H1 (cell line): ENCODE measurements at regions not wholly inside any gene's neighbourhood (a gene's known extent, or its start where the extent isn't known, plus 50 kb on each side); places are given as distances from the start of the nearest gene placed in this dataset.

Experiments used
- CTCF ChIA-PET: fragments of 300-600 bp; sonication (Branson Sonifier 250); formaldehyde crosslinking; loops from one replicate; lab custom pipeline; 2021; ENCODE audit not compliant: partially characterized antibody; lab: Charles Lee
- POLR2A ChIA-PET: fragments of 300-600 bp; sonication (Branson Sonifier 250); formaldehyde crosslinking; loops from one replicate; lab custom pipeline; 2021; ENCODE audit warnings: inconsistent platforms; ENCODE audit not compliant: partially characterized antibody; lab: Charles Lee
- DNase-seq, 2 experiments: peaks; one replicate each; pipeline versions ENCODE4 v3.0.0 to v3.0.0-alpha.2; 2010 to 2022; ENCODE audit warnings: low spot score in 2 of 2, low read depth in 1 of 2, mixed read lengths in 1 of 2
- FAIRE-seq: peaks from 2 replicates; lab custom pipeline; 2011; peaks lifted over from hg19 to GRCh38; lab: Jason Lieb, UNC
- H2AFZ ChIP-seq: 2 replicates; pipeline ENCODE4 v1.8.1; 2012; ENCODE audit warnings: low read length, inconsistent platforms
- H2AK5ac ChIP-seq: 2 replicates; pipeline ENCODE4 v1.6.1; 2013; ENCODE audit warnings: low read depth, low read length
- H2BK120ac ChIP-seq: replicated peaks from 2 replicates; pipeline ENCODE3; 2013; ENCODE audit warnings: low read depth, low read length, inconsistent platforms
- H2BK12ac ChIP-seq: 2 replicates; pipeline ENCODE4 v1.6.1; 2013; ENCODE audit warnings: low read depth, low read length
- H2BK15ac ChIP-seq: 2 replicates; pipeline ENCODE4 v1.6.1; 2013; ENCODE audit warnings: low read length
- H2BK20ac ChIP-seq: 2 replicates; pipeline ENCODE4 v1.6.1; 2013; ENCODE audit warnings: low read length
- H2BK5ac ChIP-seq: 2 replicates; pipeline ENCODE4 v1.6.1; 2013; ENCODE audit warnings: low read depth, low read length
- H3K14ac ChIP-seq: 2 replicates; pipeline ENCODE4 v1.6.1; 2013; ENCODE audit warnings: inconsistent platforms; ENCODE audit not compliant: insufficient read length
- H3K18ac ChIP-seq: 2 replicates; pipeline ENCODE4 v1.6.1; 2013; ENCODE audit warnings: low read length; ENCODE audit errors: extremely low read depth
- H3K23ac ChIP-seq: 2 replicates; pipeline ENCODE4 v1.6.1; 2013; ENCODE audit warnings: inconsistent platforms; ENCODE audit not compliant: insufficient read length
- H3K23me2 ChIP-seq: 2 replicates; pipeline ENCODE4 v1.6.1; 2013; ENCODE audit warnings: low read depth, low read length
- H3K27ac ChIP-seq: 2 replicates; pipeline ENCODE4 v1.6.1; 2011; ENCODE audit warnings: low read depth, low read length, inconsistent platforms
- H3K27me3 ChIP-seq, 4 experiments: replicated peaks in 1 of 4; 1 replicate in 1 of 4; 2 replicates in 3 of 4; pipeline versions ENCODE4 v1.6.1 to v1.8.1; 2011 to 2013; ENCODE audit warnings: low read length in 3 of 4, mild to moderate bottlenecking in 3 of 4, inconsistent platforms in 2 of 4, mixed read lengths in 2 of 4, moderate library complexity in 1 of 4; ENCODE audit not compliant: control insufficient read depth in 3 of 4, insufficient read depth in 3 of 4; ENCODE audit errors: extremely low read depth in 1 of 4
- H3K36me3 ChIP-seq, 4 experiments: 2 replicates each; pipeline versions ENCODE4 v1.6.1 to v1.8.1; 2011 to 2013; ENCODE audit warnings: mild to moderate bottlenecking in 4 of 4, low read length in 3 of 4, moderate library complexity in 2 of 4, control low read depth in 1 of 4, inconsistent platforms in 1 of 4; ENCODE audit not compliant: insufficient read depth in 4 of 4, control insufficient read depth in 2 of 4
- H3K4ac ChIP-seq: replicated peaks from 2 replicates; pipeline ENCODE3; 2013; ENCODE audit warnings: low read length, low read depth, mixed read lengths, inconsistent platforms; ENCODE audit not compliant: insufficient read length
- H3K4me1 ChIP-seq, 4 experiments: replicated peaks in 1 of 4; 1 replicate in 1 of 4; 2 replicates in 3 of 4; pipeline versions ENCODE4 v1.6.1 to v1.8.1; 2011 to 2013; ENCODE audit warnings: low read length in 3 of 4, inconsistent platforms in 2 of 4, mixed read lengths in 1 of 4; ENCODE audit not compliant: insufficient read depth in 4 of 4, control insufficient read depth in 3 of 4
- H3K4me2 ChIP-seq, 2 experiments: 2 replicates each; pipeline versions ENCODE4 v1.6.1 to v1.8.1; 2011 to 2013; ENCODE audit warnings: low read depth in 2 of 2, low read length in 2 of 2, control low read depth in 1 of 2, inconsistent platforms in 1 of 2, mild to moderate bottlenecking in 1 of 2; ENCODE audit not compliant: insufficient read depth in 1 of 2
- H3K4me3 ChIP-seq, 4 experiments: fragments of 200-600, 300-600 bp in 1 of 4; sonication (generic), shearing (Covaris generic), sonication (Bioruptor Twin) in 1 of 4; 2 replicates each; pipeline versions ENCODE4 v1.5.1 to v1.8.1; 2011 to 2016; ENCODE audit warnings: low read length in 4 of 4, low read depth in 3 of 4, control low read depth in 2 of 4, inconsistent platforms in 2 of 4, mild to moderate bottlenecking in 2 of 4, mixed read lengths in 1 of 4, moderate library complexity in 1 of 4; ENCODE audit not compliant: insufficient read depth in 2 of 4; ENCODE audit errors: extremely low read depth in 1 of 4
- H3K56ac ChIP-seq: replicated peaks from 2 replicates; pipeline ENCODE3; 2013; ENCODE audit warnings: low read depth, mild to moderate bottlenecking, mixed read lengths, low read length, inconsistent platforms; ENCODE audit not compliant: insufficient read length
- H3K79me1 ChIP-seq: 2 replicates; pipeline ENCODE4 v1.6.1; 2013; ENCODE audit warnings: low read depth, low read length, control low read depth
- H3K79me2 ChIP-seq, 2 experiments: 2 replicates each; pipeline versions ENCODE4 v1.6.1 to v1.8.1; 2012 to 2013; ENCODE audit warnings: low read length in 2 of 2, mild to moderate bottlenecking in 2 of 2, inconsistent platforms in 1 of 2; ENCODE audit not compliant: insufficient read depth in 2 of 2, control insufficient read depth in 1 of 2
- H3K9ac ChIP-seq, 4 experiments: replicated peaks in 1 of 4; 1 replicate in 1 of 4; 2 replicates in 3 of 4; pipeline versions ENCODE4 v1.6.1 to v1.8.1; 2011 to 2013; ENCODE audit warnings: low read depth in 3 of 4, low read length in 3 of 4, control low read depth in 2 of 4, mild to moderate bottlenecking in 2 of 4, moderate library complexity in 2 of 4, inconsistent platforms in 1 of 4; ENCODE audit errors: extremely low read depth in 1 of 4
- H3K9me3 ChIP-seq, 2 experiments: 2 replicates each; pipeline versions ENCODE4 v1.6.1 to v1.8.1; 2012 to 2013; ENCODE audit warnings: mild to moderate bottlenecking in 2 of 2, moderate library complexity in 2 of 2, control low read depth in 1 of 2, inconsistent platforms in 1 of 2, low read depth in 1 of 2, low read length in 1 of 2, mixed read lengths in 1 of 2; ENCODE audit not compliant: insufficient read depth in 2 of 2
- H4K20me1 ChIP-seq, 2 experiments: replicated peaks in 1 of 2; 2 replicates each; pipeline versions ENCODE3 to v1.8.1; 2011 to 2013; ENCODE audit warnings: inconsistent platforms in 2 of 2, low read length in 2 of 2, mild to moderate bottlenecking in 1 of 2; ENCODE audit not compliant: insufficient read depth in 2 of 2, control insufficient read depth in 1 of 2
- H4K5ac ChIP-seq: 2 replicates; pipeline ENCODE4 v1.6.1; 2013; ENCODE audit warnings: low read length, low read depth, mixed read lengths, inconsistent platforms; ENCODE audit not compliant: insufficient read length
- H4K8ac ChIP-seq: 2 replicates; pipeline ENCODE4 v1.8.0; 2013; ENCODE audit warnings: mild to moderate bottlenecking, moderate library complexity, low read length, inconsistent platforms; ENCODE audit not compliant: insufficient read depth; ENCODE audit errors: extremely low read depth
- H4K91ac ChIP-seq: replicated peaks from 2 replicates; pipeline ENCODE3; 2013; ENCODE audit warnings: low read length, mixed read lengths, inconsistent platforms; ENCODE audit not compliant: insufficient read length
- CREB1 ChIP-seq: IDR thresholded peaks from 2 replicates; pipeline ENCODE4 v1.6.1; 2012; ENCODE audit warnings: inconsistent platforms
- EZH2 ChIP-seq: fragments of 200-600 bp; sonication (generic); IDR thresholded peaks from 2 replicates; pipeline ENCODE4 v1.7.1; 2012; ENCODE audit warnings: low read depth, mild to moderate bottlenecking, moderate library complexity, low read length, inconsistent platforms; ENCODE audit not compliant: severe bottlenecking
- GABPA ChIP-seq: IDR thresholded peaks from 2 replicates; pipeline ENCODE4 v1.6.1; 2011; ENCODE audit warnings: mild to moderate bottlenecking, low read length, moderate library complexity, borderline replicate concordance; ENCODE audit not compliant: insufficient read depth
- HDAC2 ChIP-seq, 2 experiments: fragments of 300-600 bp in 1 of 2; sonication (generic) in 1 of 2; IDR thresholded peaks; 2 replicates each; pipeline ENCODE4 v1.6.1; 2011 to 2012; ENCODE audit warnings: low read depth in 2 of 2, low read length in 2 of 2, mild to moderate bottlenecking in 2 of 2, moderate library complexity in 2 of 2, borderline replicate concordance in 1 of 2, inconsistent platforms in 1 of 2
- KDM5A ChIP-seq: fragments of 200-600 bp; IDR thresholded peaks from 2 replicates; pipeline ENCODE4 v1.7.1; 2012; ENCODE audit warnings: mild to moderate bottlenecking, low read length, inconsistent platforms, mixed read lengths
- RNF2 ChIP-seq: fragments of 200-900, 300-1000 bp; sonication (generic); IDR thresholded peaks from 2 replicates; pipeline ENCODE4 v1.7.1; 2016; ENCODE audit warnings: borderline replicate concordance, low read depth, mild to moderate bottlenecking, antibody characterized with exemption, low read length; ENCODE audit not compliant: poor library complexity, severe bottlenecking; ENCODE audit errors: missing control alignments
- SIN3A ChIP-seq, 2 experiments: IDR thresholded peaks in 1 of 2; conservative IDR thresholded peaks in 1 of 2; 2 replicates each; pipeline ENCODE4 v1.6.1; 2011 to 2012; ENCODE audit warnings: low read length in 2 of 2, improper control_type of control experiment in 1 of 2, low read depth in 1 of 2, mild to moderate bottlenecking in 1 of 2
- SP1 ChIP-seq: IDR thresholded peaks from 2 replicates; pipeline ENCODE4 v1.6.1; 2011; ENCODE audit warnings: low read depth, low read length
- TF ChIP-seq, protein P1 (sequence below): IDR thresholded peaks from 2 replicates; pipeline ENCODE4 v1.6.1; 2011; ENCODE audit warnings: low read depth, mild to moderate bottlenecking, low read length; ENCODE audit not compliant: insufficient read depth
- TF ChIP-seq, protein P2 (sequence below): IDR thresholded peaks from 2 replicates; pipeline ENCODE4 v1.6.1; 2012; ENCODE audit warnings: low read length, inconsistent platforms

DNA sequence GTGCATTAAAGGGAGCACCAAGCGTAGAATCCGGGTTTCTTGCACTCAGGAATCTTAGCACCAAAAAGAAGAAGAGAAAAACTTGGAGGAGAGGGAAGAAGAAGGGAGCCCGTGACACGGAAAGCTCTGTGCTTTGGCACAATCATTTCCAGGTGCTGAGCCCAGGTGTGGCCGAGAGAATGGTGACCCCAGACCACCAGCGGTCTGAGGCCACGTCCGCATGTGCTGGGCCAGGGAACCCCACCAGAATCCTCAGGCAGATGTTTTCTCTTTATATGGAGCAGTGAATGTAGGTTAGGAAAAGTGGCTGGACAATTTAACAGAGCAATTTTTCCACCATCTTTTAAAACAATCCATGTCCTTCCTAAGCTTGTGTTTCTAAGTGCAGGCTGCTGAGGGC, 520.9 kb downstream of the EPHA4 start (continued):
- TF ChIP-seq SP1 (no peak), KDM5A (no peak)

DNA sequence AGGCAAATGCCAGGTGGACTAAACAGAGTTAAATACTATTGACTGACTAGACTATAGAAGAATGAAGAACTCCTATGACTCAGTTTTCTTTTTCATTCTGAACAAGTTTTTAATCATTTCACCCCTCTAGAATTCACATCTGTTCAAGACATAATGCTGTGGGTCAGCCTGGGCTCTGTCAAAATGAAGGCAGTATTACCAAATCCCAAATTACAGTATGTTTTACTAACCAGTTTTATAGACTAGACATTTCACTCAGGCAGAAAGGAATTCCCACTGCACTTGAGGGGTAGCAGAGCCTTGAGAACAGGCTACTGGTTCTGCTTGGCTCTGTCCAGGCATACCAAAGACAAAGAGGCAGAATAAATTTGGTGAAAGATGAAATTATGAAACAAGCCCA, 511.7 kb downstream of the EPHA4 start:
- no peak for FAIRE-seq
- H3K56ac ChIP-seq, result no peak overlapping the region
- TF ChIP-seq EZH2, result no peak
- TF ChIP-seq RNF2, result no peak
- TF ChIP-seq, protein P1, sequence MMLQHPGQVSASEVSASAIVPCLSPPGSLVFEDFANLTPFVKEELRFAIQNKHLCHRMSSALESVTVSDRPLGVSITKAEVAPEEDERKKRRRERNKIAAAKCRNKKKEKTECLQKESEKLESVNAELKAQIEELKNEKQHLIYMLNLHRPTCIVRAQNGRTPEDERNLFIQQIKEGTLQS, result no peak
- TF ChIP-seq SIN3A (conservative IDR thresholded peaks at IDR 0.05 in 1 of 2, IDR thresholded peaks at IDR 0.05 in 1 of 2; ENCODE audit: low read depth in 1 of 2, low read length in 2 of 2), result no peak
- TF ChIP-seq, protein P2, sequence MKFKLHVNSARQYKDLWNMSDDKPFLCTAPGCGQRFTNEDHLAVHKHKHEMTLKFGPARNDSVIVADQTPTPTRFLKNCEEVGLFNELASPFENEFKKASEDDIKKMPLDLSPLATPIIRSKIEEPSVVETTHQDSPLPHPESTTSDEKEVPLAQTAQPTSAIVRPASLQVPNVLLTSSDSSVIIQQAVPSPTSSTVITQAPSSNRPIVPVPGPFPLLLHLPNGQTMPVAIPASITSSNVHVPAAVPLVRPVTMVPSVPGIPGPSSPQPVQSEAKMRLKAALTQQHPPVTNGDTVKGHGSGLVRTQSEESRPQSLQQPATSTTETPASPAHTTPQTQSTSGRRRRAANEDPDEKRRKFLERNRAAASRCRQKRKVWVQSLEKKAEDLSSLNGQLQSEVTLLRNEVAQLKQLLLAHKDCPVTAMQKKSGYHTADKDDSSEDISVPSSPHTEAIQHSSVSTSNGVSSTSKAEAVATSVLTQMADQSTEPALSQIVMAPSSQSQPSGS, result no peak
- no peak for TF ChIP-seq CREB1
- no peak for TF ChIP-seq GABPA
- no peak for TF ChIP-seq HDAC2 (IDR thresholded peaks at IDR 0.05; ENCODE audit: borderline replicate concordance in 1 of 2, low read depth in 2 of 2, low read length in 2 of 2)

More for the DNA sequence above, 511.7 kb downstream of the EPHA4 start:
- H3K36me3 ChIP-seq, result no peaks in the 10 kb centered on the region
- POLR2A ChIA-PET, result no interaction called here
- H2AK5ac ChIP-seq, result no peak overlapping the region
- peaks cover 3 to 9% of the 10 kb centered on the region in 2 experiments; a peak in 3 of 4 replicates for H3K9me3 ChIP-seq
- H2BK15ac ChIP-seq, result no peak overlapping the region
- H3K4me3 ChIP-seq, result no peak overlapping the region
- DNase-seq, result no peak
- no peaks in the 10 kb centered on the region for H3K23me2 ChIP-seq
- no peak overlapping the region for H3K4me2 ChIP-seq
- H3K23ac ChIP-seq, result no peak overlapping the region
- H3K9ac ChIP-seq, result no peak overlapping the region
- no peak overlapping the region for H4K91ac ChIP-seq
- no peak overlapping the region for H2BK20ac ChIP-seq
- H3K14ac ChIP-seq, result no peak overlapping the region
- H3K27me3 ChIP-seq, result no peaks in the 10 kb centered on the region
- no peak overlapping the region for H4K5ac ChIP-seq
- no peak overlapping the region for H3K4ac ChIP-seq
- no peak overlapping the region for H4K8ac ChIP-seq
- H3K4me1 ChIP-seq, result no peaks in the 10 kb centered on the region
- CTCF ChIA-PET, result interaction anchor here (0.6 kb wide), 1 partner anchor 412 kb away, joined by 3 read pairs; no protein-coding TSS in a partner anchor
- H3K79me1 ChIP-seq, result no peaks in the 10 kb centered on the region
- no peaks in the 10 kb centered on the region for H3K79me2 ChIP-seq
- H3K18ac ChIP-seq, result no peak overlapping the region
- no peaks in the 10 kb centered on the region for H4K20me1 ChIP-seq
- no peak overlapping the region for H2BK5ac ChIP-seq
- H2BK12ac ChIP-seq, result no peak overlapping the region
- no peak overlapping the region for H2BK120ac ChIP-seq
- H2AFZ ChIP-seq, result no peak overlapping the region
- no peak overlapping the region for H3K27ac ChIP-seq
